Spleen (tissue), 11 donors: ENCODE measurements at regions not wholly inside any gene's neighbourhood (a gene's known extent, or its start where the extent isn't known, plus 50 kb on each side); places are given as distances from the start of the nearest gene placed in this dataset.

Experiments used
- DNase-seq: peaks from one replicate; pipeline ENCODE4 v3.0.0-alpha.2; 2020
- H3K27ac ChIP-seq, 8 donors: fragments of 200-600 bp; sonication (generic) in 7 of 8; 1 replicate in 4 of 8; 2 replicates in 4 of 8; pipeline versions ENCODE4 v1.5.0 to v1.8.0; 2016 to 2021; ENCODE audit warnings: inconsistent platforms in 4 of 8, mild to moderate bottlenecking in 4 of 8, moderate library complexity in 1 of 8
- H3K27me3 ChIP-seq, 7 donors: fragments of 200-600 bp; sonication (generic) in 6 of 7; replicated peaks in 1 of 7; 1 replicate in 4 of 7; 2 replicates in 3 of 7; pipeline versions ENCODE4 v1.5.0 to v1.8.0; 2016 to 2021; ENCODE audit warnings: inconsistent platforms in 3 of 7, mild to moderate bottlenecking in 1 of 7
- H3K36me3 ChIP-seq, 6 donors: fragments of 200-600 bp; sonication (generic) in 5 of 6; 1 replicate in 4 of 6; 2 replicates in 2 of 6; pipeline versions ENCODE4 v1.5.0 to v1.8.0; 2016 to 2021; ENCODE audit warnings: inconsistent platforms in 2 of 6
- H3K4me1 ChIP-seq, 6 donors: fragments of 200-600 bp; sonication (generic) in 5 of 6; 1 replicate in 3 of 6; 2 replicates in 3 of 6; pipeline versions ENCODE4 v1.5.0 to v1.8.0; 2016 to 2021; ENCODE audit warnings: inconsistent platforms in 3 of 6
- H3K4me3 ChIP-seq, 8 donors: fragments of 200-600 bp; sonication (generic) in 7 of 8; 1 replicate in 4 of 8; 2 replicates in 4 of 8; pipeline versions ENCODE4 v1.5.0 to v1.8.0; 2016 to 2021; ENCODE audit warnings: inconsistent platforms in 4 of 8, mild to moderate bottlenecking in 4 of 8, moderate library complexity in 2 of 8
- H3K9me3 ChIP-seq, 8 donors: fragments of 200-600 bp; sonication (generic) in 7 of 8; 1 replicate in 4 of 8; 2 replicates in 4 of 8; pipeline versions ENCODE4 v1.5.0 to v1.8.0; 2016 to 2021; ENCODE audit warnings: inconsistent platforms in 4 of 8
- CTCF ChIP-seq, 11 experiments: fragments of 200-600 bp in 7 of 11; fragments of 450-650 bp in 4 of 11; sonication (generic) in 4 of 11; IDR thresholded peaks in 8 of 11; conservative IDR thresholded peaks in 3 of 11; 1 replicate in 7 of 11; 2 replicates in 4 of 11; pipeline versions ENCODE4 v1.4.0 to v1.8.0; 2016 to 2021; ENCODE audit warnings: antibody characterized with exemption in 11 of 11, inconsistent platforms in 4 of 11, mild to moderate bottlenecking in 1 of 11
- POLR2A ChIP-seq, 3 donors: fragments of 450-650 bp; IDR thresholded peaks; one replicate each; pipeline ENCODE4 v1.5.1; 2017; ENCODE audit warnings: antibody characterized with exemption in 3 of 3, mild to moderate bottlenecking in 1 of 3
- POLR2AphosphoS5 ChIP-seq, 3 donors: sonication (generic); formaldehyde crosslinking; IDR thresholded peaks; one replicate each; pipeline ENCODE4 v1.5.1; 2017; ENCODE audit warnings: antibody characterized with exemption in 3 of 3
- WGBS, 5 donors: extraction: QIAGEN DNeasy Blood & Tissue Kit in 3 of 5; methylation state at CpG; one replicate each; pipeline versions ENCODE4 v1.1.5 to v1.1.7; 2013 to 2018; 5-methylcytosine and 5-hydroxymethylcytosine counted together
- intact Hi-C: fragments of 100-400 bp; cut with DNase I; formaldehyde crosslinking; loops from one replicate; pipeline ENCODE4 v1.15.0; 2023; ENCODE audit warnings: low total_unique reads
- donor health status: healthy with polysubstance abuse.
- donor health status: DM: no; HTN: no; CAD: no; lungs with moderate emphysema.
- donor health status: DM: no; HTN: no; CAD: no.
- donor health status: Bipolar disorder and iron deficiency.
- donor health status: healthy.
- donor health status: DM: no; HTN: no; CAD: no.
- donor health status: DM: yes; HTN: yes; CAD: no.

- H3K36me3 ChIP-seq: no peaks in the 10 kb centered on the region
- no peak overlapping the region for H3K27ac ChIP-seq
- H3K4me3 ChIP-seq: no peak overlapping the region
- H3K27me3 ChIP-seq: no peaks in the 10 kb centered on the region
- H3K9me3 ChIP-seq: peaks cover 0 to 19% (median 7%) of the 10 kb centered on the region in 8 donors
- no peak for DNase-seq
- TF ChIP-seq POLR2A (IDR thresholded peaks at IDR 0.05) (no peak), CTCF (IDR thresholded peaks at IDR 0.05 in 8 of 11, conservative IDR thresholded peaks at IDR 0.05 in 3 of 11) (no peak), POLR2AphosphoS5 (IDR thresholded peaks at IDR 0.05) (no peak)
- no peaks in the 10 kb centered on the region for H3K4me1 ChIP-seq
- intact Hi-C loops: no loop called here
These were observed 308.4 kb upstream of the CDH2 start for GRCh38 chr18:28485210-28485801.

- no peaks in the 10 kb centered on the region for H3K36me3 ChIP-seq
- WGBS, 5 donors: 71 to 89% (median 81%) methylated on average over 1 of the region's 1 CpG
These were observed 301.6 kb upstream of the CDH2 start for GRCh38 chr18:28478531-28478930.

DNA sequence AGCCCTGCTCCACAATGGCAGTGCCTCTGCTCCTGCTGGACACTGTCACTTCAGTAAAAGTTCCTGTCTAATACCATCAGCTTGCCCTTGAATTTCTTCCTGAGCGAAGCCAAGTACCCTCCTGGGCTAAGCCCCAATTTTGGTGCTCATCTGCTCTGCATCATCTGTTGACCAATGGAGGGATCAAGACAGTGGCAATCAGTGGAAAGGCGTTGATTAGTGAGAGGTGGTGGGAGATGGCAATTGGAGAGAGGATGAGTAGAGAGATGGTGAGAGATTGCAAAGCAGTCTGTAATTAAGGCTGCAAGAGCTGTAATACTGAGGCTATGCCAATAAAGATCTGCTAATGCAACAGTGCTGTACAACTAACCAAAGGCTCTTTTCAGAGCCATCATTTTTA lies 299.4 kb upstream of the CDH2 start:
- Histone ChIP-seq H3K27me3 (no peaks in the 10 kb centered on the region), H3K36me3 (no peaks in the 10 kb centered on the region), H3K4me1 (no peaks in the 10 kb centered on the region), H3K4me3 (no peak overlapping the region), H3K27ac (no peak overlapping the region), H3K9me3 (peaks cover 0 to 41% (median 21%) of the 10 kb centered on the region in 8 donors)
- DNase-seq: no peak
- TF ChIP-seq POLR2A (IDR thresholded peaks at IDR 0.05) (no peak), CTCF (IDR thresholded peaks at IDR 0.05 in 8 of 11, conservative IDR thresholded peaks at IDR 0.05 in 3 of 11) (no peak), POLR2AphosphoS5 (IDR thresholded peaks at IDR 0.05) (no peak)
- intact Hi-C loops: no loop called here
- 81 to 90% (median 82%) methylated on average over 2 of the region's 2 CpGs for WGBS, 5 donors

More at GRCh38 chr18:28478531-28478930, 301.6 kb upstream of the CDH2 start:
- H3K27me3 ChIP-seq: no peaks in the 10 kb centered on the region
- no peak overlapping the region for H3K27ac ChIP-seq
- H3K9me3 ChIP-seq: peaks cover 0 to 35% (median 15%) of the 10 kb centered on the region in 8 donors
- TF ChIP-seq POLR2A (IDR thresholded peaks at IDR 0.05): no peak
- TF ChIP-seq POLR2AphosphoS5 (IDR thresholded peaks at IDR 0.05): no peak
- TF ChIP-seq CTCF (IDR thresholded peaks at IDR 0.05 in 8 of 11, conservative IDR thresholded peaks at IDR 0.05 in 3 of 11): no peak
- no peak for DNase-seq
- no peaks in the 10 kb centered on the region for H3K4me1 ChIP-seq
- H3K4me3 ChIP-seq: no peak overlapping the region
- intact Hi-C loops: no loop called here

GRCh38 chr18:28469946-28470345 lies 293.0 kb upstream of the CDH2 start:
- Histone ChIP-seq H3K27me3 (no peaks in the 10 kb centered on the region), H3K4me1 (no peaks in the 10 kb centered on the region), H3K9me3 (peaks cover 0 to 36% (median 27%) of the 10 kb centered on the region in 8 donors), H3K4me3 (no peak overlapping the region), H3K27ac (no peak overlapping the region), H3K36me3 (no peaks in the 10 kb centered on the region)
- TF ChIP-seq CTCF (IDR thresholded peaks at IDR 0.05 in 8 of 11, conservative IDR thresholded peaks at IDR 0.05 in 3 of 11) (no peak), POLR2AphosphoS5 (IDR thresholded peaks at IDR 0.05) (no peak), POLR2A (IDR thresholded peaks at IDR 0.05) (no peak)
- no peak for DNase-seq
- 44 to 62% (median 54%) methylated on average over 2 of the region's 2 CpGs for WGBS, 5 donors
- intact Hi-C loops: no loop called here
